ENCODE measurements at regions not wholly inside any gene's neighbourhood (a gene's known extent, or its start where the extent isn't known, plus 50 kb on each side); places are given as distances from the start of the nearest gene placed in this dataset.
A peak's percentile ranks its signal among the peaks of the same experiment; 100 is the strongest.
"Not testable (repeated sequence)": the region's sequence is repeated elsewhere in the genome, so short reads cannot be mapped to it uniquely, and the experiment has no call there.

DNA sequence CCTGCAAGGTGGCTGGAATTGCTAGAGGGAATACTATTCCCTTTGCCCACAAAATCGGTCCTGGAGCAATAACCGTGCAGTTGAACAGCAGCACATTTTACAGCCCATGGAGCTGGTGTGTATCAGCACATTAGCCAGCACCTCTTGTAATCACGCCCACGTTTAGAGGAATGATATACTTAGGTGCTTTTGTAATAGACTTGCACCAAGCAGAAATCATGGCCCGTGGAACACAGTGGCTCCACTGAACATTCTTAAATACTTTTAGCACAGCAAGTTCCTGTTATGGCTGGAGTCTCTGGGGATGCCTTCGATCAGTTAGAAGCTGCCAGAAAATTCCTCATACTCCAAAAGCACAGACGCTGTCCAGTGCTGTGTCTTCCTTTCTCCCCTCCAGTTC is 218.1 kb upstream of the FAM78B start:
- H3K27ac ChIP-seq = no peak overlapping the region
- peaks cover 6% of the 10 kb centered on the region for H3K4me1 ChIP-seq (replicated peaks)
- DNase-seq (ENCODE audit: low read depth in 1 of 2, low spot score in 2 of 2) = no peak
- no peaks in the 10 kb centered on the region for H3K27me3 ChIP-seq (replicated peaks)
- H3K9me3 ChIP-seq (replicated peaks) = no peaks in the 10 kb centered on the region
- H3K36me3 ChIP-seq = no peaks in the 10 kb centered on the region
- H3K4me3 ChIP-seq = no peak overlapping the region

DNA sequence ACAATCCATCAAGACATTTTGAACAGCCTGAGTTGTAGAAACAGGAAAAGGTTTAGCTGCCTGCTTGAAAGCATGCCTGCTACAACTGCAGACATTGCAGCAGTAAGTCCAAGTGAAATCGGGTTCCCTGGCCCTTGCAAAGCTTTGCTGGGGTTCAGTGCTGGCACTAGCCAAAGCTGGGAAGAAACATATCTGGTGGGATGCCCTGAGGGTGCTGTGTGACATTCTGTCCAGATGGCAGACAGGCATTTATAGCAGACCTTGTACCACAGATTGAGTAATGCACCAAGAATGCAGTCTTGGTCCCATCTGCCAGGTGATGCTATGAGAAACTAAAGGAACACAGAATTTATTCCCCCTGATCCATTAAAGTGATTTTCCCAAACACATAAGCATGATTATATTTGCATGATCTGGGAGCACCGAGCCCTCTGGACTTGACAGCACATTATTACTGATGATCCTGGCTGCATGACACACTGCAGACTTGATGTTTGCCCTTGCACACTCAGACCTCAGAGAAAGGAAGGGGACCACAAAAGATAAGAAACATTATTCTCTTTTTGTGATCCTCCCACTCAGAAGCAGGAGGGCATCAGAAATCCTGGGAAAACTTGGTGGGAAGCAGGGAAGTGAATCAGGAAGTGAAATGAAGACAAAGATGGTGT is 223.7 kb upstream of the FAM78B start:
- Histone ChIP-seq H3K27ac (no peak overlapping the region), H3K9me3 (replicated peaks) (no peaks in the 10 kb centered on the region), H3K4me3 (no peak overlapping the region), H3K27me3 (replicated peaks) (no peaks in the 10 kb centered on the region), H3K36me3 (no peaks in the 10 kb centered on the region), H3K4me1 (replicated peaks) (peaks cover 26% of the 10 kb centered on the region)
- no peak for DNase-seq (ENCODE audit: low read depth in 1 of 2, low spot score in 2 of 2)

DNA sequence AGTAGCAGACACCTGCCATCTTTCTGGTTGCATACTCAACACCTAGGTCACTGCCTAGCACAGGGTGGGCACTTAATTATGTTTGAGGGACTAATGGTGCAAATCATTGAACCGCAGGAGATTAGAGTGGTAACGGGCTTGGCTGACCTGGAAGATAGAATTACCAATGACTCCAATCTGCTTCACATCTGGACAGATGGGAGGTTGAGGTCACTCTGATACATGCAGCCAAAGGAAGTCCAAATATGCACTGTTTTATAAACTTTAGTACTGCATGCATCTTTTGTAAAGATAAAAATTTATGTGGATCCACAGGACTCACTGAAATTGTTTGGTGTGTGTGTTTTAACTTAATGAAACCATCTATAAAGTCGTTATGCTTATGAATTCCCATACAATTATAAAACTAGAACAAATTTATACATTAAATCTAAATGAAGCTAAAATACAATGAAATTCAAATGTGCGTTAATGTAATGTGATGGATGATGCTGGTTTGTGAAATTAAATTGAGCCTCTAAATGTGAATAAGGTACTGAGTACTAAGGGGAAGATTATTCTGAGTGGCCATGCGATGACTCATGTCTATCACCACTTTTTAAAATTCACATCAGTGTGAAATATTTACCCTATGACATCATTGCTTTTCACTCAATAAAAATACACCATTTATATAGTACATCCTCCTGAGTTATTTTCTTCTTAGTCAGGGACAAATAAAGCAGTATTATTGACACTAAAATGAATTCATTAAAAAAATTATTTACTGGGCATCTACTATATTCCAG is 224.7 kb upstream of the FAM78B start:
- no peak overlapping the region for H3K4me3 ChIP-seq
- no peaks in the 10 kb centered on the region for H3K27me3 ChIP-seq (replicated peaks)
- no peaks in the 10 kb centered on the region for H3K9me3 ChIP-seq (replicated peaks)
- H3K4me1 ChIP-seq (replicated peaks) = peaks cover 24% of the 10 kb centered on the region
- no peaks in the 10 kb centered on the region for H3K36me3 ChIP-seq
- peak in 1 of 2 experiments; percentile 12 for DNase-seq (ENCODE audit: low read depth in 1 of 2, low spot score in 2 of 2)
- no peak overlapping the region for H3K27ac ChIP-seq

GRCh38 chr1:166395729-166396128 is 228.9 kb upstream of the FAM78B start:
- no peak for DNase-seq (ENCODE audit: low read depth in 1 of 2, low spot score in 2 of 2)
- H3K27ac ChIP-seq = no peak overlapping the region

GRCh38 chr1:166409253-166410082 is 242.7 kb upstream of the FAM78B start:
- not testable (repeated sequence) for H3K4me3 ChIP-seq; H3K9me3 ChIP-seq (replicated peaks); H3K27ac ChIP-seq; DNase-seq (ENCODE audit: low read depth in 1 of 2, low spot score in 2 of 2); H3K36me3 ChIP-seq; H3K4me1 ChIP-seq (replicated peaks); H3K27me3 ChIP-seq (replicated peaks)

More at GRCh38 chr1:166395729-166396128, 228.9 kb upstream of the FAM78B start:
- no peaks in the 10 kb centered on the region for H3K9me3 ChIP-seq (replicated peaks)
- no peak overlapping the region for H3K4me3 ChIP-seq
- peaks cover 12% of the 10 kb centered on the region for H3K4me1 ChIP-seq (replicated peaks)
- H3K36me3 ChIP-seq = no peaks in the 10 kb centered on the region
- H3K27me3 ChIP-seq (replicated peaks) = no peaks in the 10 kb centered on the region

DNA sequence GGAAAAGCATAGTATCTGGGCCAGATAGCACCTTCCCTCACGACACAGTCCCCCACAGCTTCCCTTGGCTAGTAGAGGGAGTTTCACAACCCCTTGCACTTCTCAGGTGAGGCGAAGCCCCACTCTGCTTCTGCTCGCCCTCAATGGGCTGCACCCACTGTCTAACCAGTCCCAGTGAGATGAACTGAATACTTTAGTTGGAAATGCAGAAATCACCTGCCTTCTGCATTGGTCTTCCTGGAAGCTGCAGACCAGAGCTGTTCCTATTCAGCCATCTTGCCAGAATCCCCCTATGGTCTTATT is 243.2 kb upstream of the FAM78B start:
- H3K27ac ChIP-seq = no peak overlapping the region
- H3K4me1 ChIP-seq (replicated peaks) = no peaks in the 10 kb centered on the region
- H3K36me3 ChIP-seq = no peaks in the 10 kb centered on the region
- H3K4me3 ChIP-seq = no peak overlapping the region
- no peak for DNase-seq (ENCODE audit: low read depth in 1 of 2, low spot score in 2 of 2)
- no peaks in the 10 kb centered on the region for H3K27me3 ChIP-seq (replicated peaks)
- no peaks in the 10 kb centered on the region for H3K9me3 ChIP-seq (replicated peaks)

DNA sequence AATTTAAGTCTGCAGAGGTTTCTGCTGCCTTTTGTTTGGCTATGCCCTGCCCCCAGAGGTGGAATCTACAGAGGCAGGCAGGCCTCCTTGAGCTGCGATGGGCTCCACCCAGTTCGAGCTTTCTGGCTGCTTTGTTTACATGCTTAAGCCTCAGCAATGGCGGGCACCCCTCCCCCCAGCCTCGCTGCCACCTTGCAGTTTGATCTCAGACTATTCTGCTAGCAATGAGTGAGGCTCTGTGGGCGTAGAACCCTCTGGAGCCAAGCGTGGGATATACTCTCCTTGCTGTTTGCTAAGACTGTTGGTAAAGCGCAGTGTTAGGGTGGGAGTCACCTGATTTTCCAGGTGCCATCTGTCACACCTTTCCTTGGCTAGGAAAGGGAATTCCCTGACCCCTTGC is 250.0 kb upstream of the FAM78B start:
- H3K4me3 ChIP-seq; H3K36me3 ChIP-seq; H3K27me3 ChIP-seq (replicated peaks); H3K4me1 ChIP-seq (replicated peaks); H3K9me3 ChIP-seq (replicated peaks); H3K27ac ChIP-seq; DNase-seq (ENCODE audit: low read depth in 1 of 2, low spot score in 2 of 2): not testable (repeated sequence)

- no peak overlapping the region for H3K4me3 ChIP-seq
- DNase-seq (ENCODE audit: low read depth in 1 of 2, low spot score in 2 of 2) = no peak
Observed at GRCh38 chr1:166418344-166418933, 251.6 kb upstream of the FAM78B start.

GRCh38 chr1:166422586-166422985 is 255.8 kb upstream of the FAM78B start:
- not testable (repeated sequence) for DNase-seq (ENCODE audit: low read depth in 1 of 2, low spot score in 2 of 2); H3K27me3 ChIP-seq (replicated peaks); H3K9me3 ChIP-seq (replicated peaks); H3K36me3 ChIP-seq; H3K27ac ChIP-seq; H3K4me3 ChIP-seq; H3K4me1 ChIP-seq (replicated peaks)

More at GRCh38 chr1:166418344-166418933, 251.6 kb upstream of the FAM78B start:
- Histone ChIP-seq H3K27me3 (replicated peaks) (no peaks in the 10 kb centered on the region), H3K36me3 (no peaks in the 10 kb centered on the region), H3K9me3 (replicated peaks) (no peaks in the 10 kb centered on the region), H3K4me1 (replicated peaks) (no peaks in the 10 kb centered on the region), H3K27ac (no peak overlapping the region)

GRCh38 chr1:166432655-166433054 is 265.9 kb upstream of the FAM78B start:
- Histone ChIP-seq H3K4me1 (replicated peaks) (no peaks in the 10 kb centered on the region), H3K27ac (no peak overlapping the region), H3K27me3 (replicated peaks) (no peaks in the 10 kb centered on the region), H3K4me3 (no peak overlapping the region), H3K36me3 (no peaks in the 10 kb centered on the region), H3K9me3 (replicated peaks) (no peaks in the 10 kb centered on the region)
- DNase-seq (ENCODE audit: low read depth in 1 of 2, low spot score in 2 of 2) = no peak

DNA sequence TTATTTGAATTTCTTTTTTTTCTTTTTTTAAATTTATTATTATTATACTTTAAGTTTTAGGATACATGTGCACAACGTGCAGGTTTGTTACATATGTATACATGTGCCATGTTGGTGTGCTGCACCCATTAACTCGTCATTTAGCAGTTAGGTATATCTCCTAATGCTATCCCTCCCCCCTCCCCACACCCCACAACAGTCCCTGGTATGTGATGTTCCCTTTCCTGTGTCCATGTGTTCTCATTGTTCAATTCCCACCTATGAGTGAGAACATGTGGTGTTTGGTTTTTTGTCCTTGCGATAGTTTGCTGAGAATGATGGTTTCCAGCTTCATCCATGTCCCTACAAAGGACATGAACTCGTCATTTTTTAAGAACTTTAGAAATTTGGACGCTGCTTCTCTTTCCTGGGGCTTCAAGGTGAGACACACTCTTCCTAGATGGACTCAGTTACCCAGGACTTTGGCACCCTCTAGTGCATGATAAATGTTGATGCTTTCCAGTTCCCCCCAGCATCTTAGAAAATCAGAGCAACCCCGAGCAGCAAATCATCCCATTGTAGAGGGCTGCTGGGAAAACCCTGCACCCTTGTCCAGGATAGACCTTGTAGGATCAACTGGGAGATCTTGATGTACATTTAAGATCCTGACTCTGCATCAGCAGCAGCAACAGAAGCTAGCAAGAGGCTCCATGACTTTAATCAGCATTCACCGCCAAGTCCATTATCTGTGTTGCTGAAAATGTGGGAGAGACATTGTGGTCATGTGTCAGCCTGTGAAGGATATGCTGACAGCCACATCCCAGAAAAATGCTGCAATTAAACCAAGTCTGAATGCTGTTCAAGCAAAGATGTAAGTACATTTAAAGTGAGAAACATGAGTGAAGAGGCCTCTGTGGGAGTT is 266.9 kb upstream of the FAM78B start:
- not testable (repeated sequence) for H3K9me3 ChIP-seq (replicated peaks)

DNA sequence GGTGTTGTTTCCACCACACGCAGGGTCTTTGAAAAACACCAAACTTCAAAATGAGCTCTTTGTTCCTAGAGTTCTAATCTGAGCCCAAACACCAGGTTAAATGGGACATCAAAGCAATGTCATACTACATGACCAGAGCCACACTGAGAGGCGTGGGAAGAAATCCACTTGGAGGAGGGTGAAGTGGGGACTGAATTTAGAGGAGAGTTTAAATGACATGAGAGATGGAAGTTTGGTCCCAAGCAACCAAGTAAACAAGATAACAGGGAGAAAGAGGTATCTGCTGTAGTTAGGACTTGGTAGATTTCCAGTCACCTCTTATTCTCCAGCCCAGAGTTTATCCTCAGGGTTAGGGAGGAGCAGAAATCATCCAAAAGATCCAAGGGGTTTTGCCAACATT is 290.9 kb upstream of the FAM78B start:
- Histone ChIP-seq H3K4me1 (replicated peaks) (no peaks in the 10 kb centered on the region), H3K9me3 (replicated peaks) (no peaks in the 10 kb centered on the region), H3K27me3 (replicated peaks) (no peaks in the 10 kb centered on the region), H3K27ac (no peak overlapping the region), H3K4me3 (no peak overlapping the region), H3K36me3 (no peaks in the 10 kb centered on the region)
- no peak for DNase-seq (ENCODE audit: low read depth in 1 of 2, low spot score in 2 of 2)

More for the DNA sequence above, 266.9 kb upstream of the FAM78B start:
- not testable (repeated sequence) for H3K4me1 ChIP-seq (replicated peaks); H3K27ac ChIP-seq; H3K27me3 ChIP-seq (replicated peaks); DNase-seq (ENCODE audit: low read depth in 1 of 2, low spot score in 2 of 2); H3K4me3 ChIP-seq; H3K36me3 ChIP-seq

DNA sequence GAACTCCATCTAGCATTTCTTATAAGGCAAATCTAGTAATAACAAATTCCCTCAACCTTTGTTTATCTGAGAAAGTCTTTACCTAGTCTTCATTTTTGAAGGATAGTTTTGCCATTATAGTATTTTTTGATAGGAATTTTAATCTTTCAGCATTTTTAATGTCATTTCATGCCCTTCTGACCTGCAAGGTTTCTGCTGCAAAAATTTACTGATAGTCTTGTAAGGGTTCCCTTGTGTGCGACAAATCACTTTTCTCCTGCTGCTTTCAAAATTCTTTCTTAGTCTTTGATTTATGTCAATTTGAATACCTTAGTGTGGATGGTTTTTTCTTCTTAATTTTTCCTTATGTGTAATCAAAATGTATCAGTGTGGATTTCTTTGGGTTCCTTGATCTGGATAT is 297.5 kb upstream of the FAM78B start:
- no peaks in the 10 kb centered on the region for H3K4me1 ChIP-seq (replicated peaks)
- H3K36me3 ChIP-seq = no peaks in the 10 kb centered on the region
- H3K27ac ChIP-seq = no peak overlapping the region
- no peak overlapping the region for H3K4me3 ChIP-seq
- H3K9me3 ChIP-seq (replicated peaks) = no peaks in the 10 kb centered on the region
- no peak for DNase-seq (ENCODE audit: low read depth in 1 of 2, low spot score in 2 of 2)
- H3K27me3 ChIP-seq (replicated peaks) = no peaks in the 10 kb centered on the region

All from SJSA1 (cell line).